Right kidney (tissue), 1 donor: ENCODE measurements at regions not wholly inside any gene's neighbourhood (a gene's known extent, or its start where the extent isn't known, plus 50 kb on each side); places are given as distances from the start of the nearest gene placed in this dataset.
A peak's percentile ranks its signal among the peaks of the same experiment; 100 is the strongest.
"Not testable (repeated sequence)": the region's sequence is repeated elsewhere in the genome, so short reads cannot be mapped to it uniquely, and the experiment has no call there.

Experiments
- DNase-seq: peaks from one replicate; pipeline ENCODE4 v3.0.0-alpha.2; 2016

GRCh38 chr6:74579794-74580193, 626.1 kb downstream of the COL12A1 start:
- DNase-seq = no peak

GRCh38 chr6:74579047-74579446, 626.8 kb downstream of the COL12A1 start:
- no peak for DNase-seq

- no peak for DNase-seq
Measured at GRCh38 chr6:74578339-74578738, 627.5 kb downstream of the COL12A1 start.

- no peak for DNase-seq
Measured at GRCh38 chr6:74577619-74578018, 628.2 kb downstream of the COL12A1 start.

GRCh38 chr6:74574794-74575193, 631.1 kb downstream of the COL12A1 start:
- DNase-seq = no peak

- DNase-seq = no peak
Measured at GRCh38 chr6:74573613-74574012, 632.2 kb downstream of the COL12A1 start.

GRCh38 chr6:74570044-74570443, 635.8 kb downstream of the COL12A1 start:
- DNase-seq = no peak

GRCh38 chr6:74568861-74569260, 637.0 kb downstream of the COL12A1 start:
- no peak for DNase-seq

- not testable (repeated sequence) for DNase-seq
Measured at GRCh38 chr6:74567923-74568290, 637.9 kb downstream of the COL12A1 start.

GRCh38 chr6:74567281-74567922, 638.5 kb downstream of the COL12A1 start:
- no peak for DNase-seq

- no peak for DNase-seq
Measured at GRCh38 chr6:74557236-74557635, 648.6 kb downstream of the COL12A1 start.

- DNase-seq = no peak
Measured at GRCh38 chr6:74554041-74554440, 651.8 kb downstream of the COL12A1 start.

- DNase-seq = no peak
Measured at GRCh38 chr6:74551896-74552295, 654.0 kb downstream of the COL12A1 start.

GRCh38 chr6:74550821-74551220, 655.0 kb downstream of the COL12A1 start:
- no peak for DNase-seq

GRCh38 chr6:74549746-74550145, 656.1 kb downstream of the COL12A1 start:
- no peak for DNase-seq

GRCh38 chr6:74534465-74535211, 671.2 kb downstream of the COL12A1 start:
- peak; percentile 12 for DNase-seq

GRCh38 chr6:74519163-74519562, 686.7 kb downstream of the COL12A1 start:
- no peak for DNase-seq

- DNase-seq = no peak
Measured at GRCh38 chr6:74518035-74518434, 687.8 kb downstream of the COL12A1 start.

GRCh38 chr6:74510878-74511277, 695.0 kb downstream of the COL12A1 start:
- no peak for DNase-seq

- no peak for DNase-seq
Measured at GRCh38 chr6:74507649-74508048, 698.2 kb downstream of the COL12A1 start.

- DNase-seq = no peak
Measured at GRCh38 chr6:74505391-74505790, 700.5 kb downstream of the COL12A1 start.

GRCh38 chr6:74504941-74505340, 700.9 kb downstream of the COL12A1 start:
- no peak for DNase-seq

GRCh38 chr6:74492587-74492986, 713.3 kb downstream of the COL12A1 start:
- DNase-seq = no peak

- no peak for DNase-seq
Measured at GRCh38 chr6:74491844-74492374, 713.9 kb downstream of the COL12A1 start.
